Ascending aorta (tissue), 2 donors: ENCODE measurements at regions not wholly inside any gene's neighbourhood (a gene's known extent, or its start where the extent isn't known, plus 50 kb on each side); places are given as distances from the start of the nearest gene placed in this dataset.

ENCODE experiments used
- DNase-seq, 2 donors: peaks; one replicate each; pipeline ENCODE4 v3.0.0-alpha.2; 2019; ENCODE audit warnings: low spot score in 2 of 2
- H3K27ac ChIP-seq, 2 donors: fragments of 200-600 bp; sonication (generic); one replicate each; pipeline ENCODE4 v1.5.1; 2016 to 2017; ENCODE audit warnings: mild to moderate bottlenecking in 1 of 2
- H3K27me3 ChIP-seq: fragments of 200-600 bp; sonication (generic); one replicate; pipeline ENCODE4 v1.5.1; 2017
- H3K36me3 ChIP-seq, 2 donors: fragments of 200-600 bp; sonication (generic); one replicate each; pipeline ENCODE4 v1.5.1; 2016
- H3K4me1 ChIP-seq, 2 donors: fragments of 200-600 bp; sonication (generic); one replicate each; pipeline ENCODE4 v1.5.1; 2016 to 2017; ENCODE audit warnings: mild to moderate bottlenecking in 1 of 2
- H3K4me3 ChIP-seq, 2 donors: fragments of 200-600 bp; sonication (generic); one replicate each; pipeline ENCODE4 v1.5.1; 2016 to 2017; ENCODE audit warnings: mild to moderate bottlenecking in 1 of 2
- H3K9me3 ChIP-seq, 2 donors: fragments of 200-600 bp; sonication (generic); one replicate each; pipeline ENCODE4 v1.5.1; 2016
- CTCF ChIP-seq, 3 experiments: fragments of 200-600 bp in 2 of 3; fragments of 450-650 bp in 1 of 3; sonication (generic) in 2 of 3; IDR thresholded peaks; one replicate each; pipeline ENCODE4 v1.5.1; 2016 to 2019; ENCODE audit warnings: antibody characterized with exemption in 3 of 3, mild to moderate bottlenecking in 1 of 3, moderate library complexity in 1 of 3
- intact Hi-C: fragments of 100-400 bp; cut with DNase I; formaldehyde crosslinking; loops from one replicate; pipeline ENCODE4 v1.15.1; 2023

DNA sequence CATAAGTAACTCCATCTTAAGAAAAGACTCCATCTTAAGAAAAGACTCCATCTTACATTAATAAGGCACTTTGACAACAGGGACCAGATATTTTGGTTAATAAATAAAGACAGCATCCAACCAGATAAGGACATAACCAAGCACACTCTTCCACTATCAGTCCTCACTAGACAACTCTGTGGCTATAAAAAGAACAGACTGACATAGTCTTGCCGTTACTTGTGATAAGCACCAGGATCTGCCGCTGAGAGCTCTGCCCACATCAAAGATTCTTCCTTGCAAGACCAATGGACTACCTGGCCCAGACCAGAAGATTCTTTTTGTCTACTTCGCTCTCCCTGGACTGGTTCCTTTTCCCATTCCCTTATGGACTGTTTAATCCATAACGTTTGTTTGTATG lies 667.4 kb downstream of the NYAP2 start:
- H3K4me1 ChIP-seq: no peaks in the 10 kb centered on the region
- intact Hi-C loops: no loop called here
- DNase-seq: no peak
- H3K27me3 ChIP-seq: no peaks in the 10 kb centered on the region
- H3K36me3 ChIP-seq: no peaks in the 10 kb centered on the region
- H3K4me3 ChIP-seq: no peak overlapping the region
- no peak overlapping the region for H3K27ac ChIP-seq
- no peaks in the 10 kb centered on the region for H3K9me3 ChIP-seq
- no peak for TF ChIP-seq CTCF (IDR thresholded peaks at IDR 0.05)

DNA sequence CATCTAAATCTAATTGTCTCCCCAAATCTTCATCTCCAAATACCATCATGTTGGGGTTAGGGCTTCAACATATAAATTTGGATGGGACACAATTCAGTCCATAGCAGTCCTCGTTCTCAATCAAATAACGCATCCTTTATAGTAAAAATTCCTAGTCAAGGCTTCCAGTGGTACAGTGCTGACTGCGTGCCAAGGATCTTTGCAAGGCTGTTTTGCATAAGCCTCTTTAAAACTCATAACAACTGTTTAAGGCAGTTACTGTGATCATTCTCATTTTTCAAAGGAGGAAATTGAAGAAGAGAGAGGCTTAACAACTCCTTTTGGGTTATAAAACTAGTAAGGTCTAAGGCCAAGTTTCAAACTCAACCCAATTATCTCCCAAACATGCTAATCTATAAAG lies 666.9 kb downstream of the NYAP2 start:
- no peak for DNase-seq
- Histone ChIP-seq H3K36me3 (no peaks in the 10 kb centered on the region), H3K4me3 (no peak overlapping the region), H3K27me3 (no peaks in the 10 kb centered on the region), H3K9me3 (no peaks in the 10 kb centered on the region), H3K27ac (no peak overlapping the region), H3K4me1 (no peaks in the 10 kb centered on the region)
- intact Hi-C loops: no loop called here
- no peak for TF ChIP-seq CTCF (IDR thresholded peaks at IDR 0.05)

- DNase-seq: no peak
- Histone ChIP-seq H3K9me3 (no peaks in the 10 kb centered on the region), H3K27ac (no peak overlapping the region), H3K36me3 (no peaks in the 10 kb centered on the region), H3K27me3 (no peaks in the 10 kb centered on the region), H3K4me3 (no peak overlapping the region), H3K4me1 (no peaks in the 10 kb centered on the region)
- no peak for TF ChIP-seq CTCF (IDR thresholded peaks at IDR 0.05)
- intact Hi-C loops: no loop called here
Observed at GRCh38 chr2:226064932-226065570, 665.5 kb downstream of the NYAP2 start.

GRCh38 chr2:226063704-226064440 lies 664.4 kb downstream of the NYAP2 start:
- Histone ChIP-seq H3K27ac (no peak overlapping the region), H3K4me1 (no peaks in the 10 kb centered on the region), H3K36me3 (no peaks in the 10 kb centered on the region), H3K27me3 (no peaks in the 10 kb centered on the region), H3K9me3 (no peaks in the 10 kb centered on the region), H3K4me3 (no peak overlapping the region)
- intact Hi-C loops: no loop called here
- TF ChIP-seq CTCF (IDR thresholded peaks at IDR 0.05): no peak
- DNase-seq: no peak

DNA sequence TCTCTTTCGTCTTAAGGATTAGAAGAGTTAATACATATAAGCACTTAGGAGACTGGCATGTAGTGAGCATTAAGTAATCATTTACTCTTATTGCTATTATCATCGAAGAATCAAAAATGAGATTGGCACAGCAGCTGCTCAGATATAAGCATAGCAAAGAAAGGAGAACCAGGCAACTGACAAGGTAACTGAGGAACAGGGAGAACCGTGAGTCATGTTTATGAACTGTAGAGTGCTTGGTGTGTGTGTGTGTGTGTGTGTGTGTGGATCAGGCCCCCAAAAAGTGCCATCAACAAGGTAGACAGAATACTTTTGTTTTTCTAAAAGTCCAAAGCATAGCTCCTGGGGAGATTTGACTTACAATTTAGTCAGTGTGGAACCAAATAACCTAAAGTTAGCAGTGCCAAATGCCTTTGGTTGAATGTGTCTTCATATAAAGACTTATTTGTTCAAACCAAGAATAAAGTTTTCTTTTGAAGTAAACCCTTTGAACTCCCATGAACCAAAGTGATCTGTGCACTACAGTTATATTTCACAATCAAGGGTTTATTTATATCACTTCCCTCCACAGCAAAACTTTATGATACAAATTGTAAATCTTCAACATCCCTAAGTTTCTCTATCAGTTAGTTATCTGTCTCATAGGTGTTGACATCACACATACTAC lies 660.6 kb downstream of the NYAP2 start:
- Histone ChIP-seq H3K36me3 (no peaks in the 10 kb centered on the region), H3K27ac (no peak overlapping the region), H3K27me3 (no peaks in the 10 kb centered on the region), H3K9me3 (no peaks in the 10 kb centered on the region), H3K4me1 (no peaks in the 10 kb centered on the region), H3K4me3 (no peak overlapping the region)
- TF ChIP-seq CTCF (IDR thresholded peaks at IDR 0.05): no peak
- DNase-seq: no peak
- intact Hi-C loops: no loop called here
